Fibroblast of skin of right biceps (primary cell): ENCODE measurements at regions not wholly inside any gene's neighbourhood (a gene's known extent, or its start where the extent isn't known, plus 50 kb on each side); places are given as distances from the start of the nearest gene placed in this dataset.
"Not testable (repeated sequence)": the region's sequence is repeated elsewhere in the genome, so short reads cannot be mapped to it uniquely, and the experiment has no call there.

Experiments
- DNase-seq: peaks from one replicate; pipeline ENCODE4 v3.0.0-alpha.2; 2013

GRCh38 chr9:104276709-104277245 is 182.7 kb downstream of the SMC2 start:
- DNase-seq = peak; percentile 79

GRCh38 chr9:104278929-104279496 is 184.9 kb downstream of the SMC2 start:
- DNase-seq = no peak

- DNase-seq = peak; percentile 81
Observed at GRCh38 chr9:104279535-104280177, 185.5 kb downstream of the SMC2 start.

- no peak for DNase-seq
Observed at GRCh38 chr9:104280178-104280560, 186.1 kb downstream of the SMC2 start.

- DNase-seq = no peak
Observed at GRCh38 chr9:104280711-104281110, 186.6 kb downstream of the SMC2 start.

GRCh38 chr9:104286187-104286586 is 192.1 kb downstream of the SMC2 start:
- no peak for DNase-seq

GRCh38 chr9:104286799-104287198 is 192.7 kb downstream of the SMC2 start:
- peak; percentile 51 for DNase-seq

- peak; percentile 10 for DNase-seq
Observed at GRCh38 chr9:104287253-104287878, 193.3 kb downstream of the SMC2 start.

GRCh38 chr9:104293877-104294276 is 199.8 kb downstream of the SMC2 start:
- no peak for DNase-seq

GRCh38 chr9:104300124-104300523 is 203.9 kb upstream of the OR13F1 start:
- DNase-seq = no peak

- no peak for DNase-seq
Observed at GRCh38 chr9:104301755-104302154, 202.3 kb upstream of the OR13F1 start.

GRCh38 chr9:104302775-104303174 is 201.3 kb upstream of the OR13F1 start:
- no peak for DNase-seq

- no peak for DNase-seq
Observed at GRCh38 chr9:104304925-104305324, 199.1 kb upstream of the OR13F1 start.

- no peak for DNase-seq
Observed at GRCh38 chr9:104313396-104314110, 190.5 kb upstream of the OR13F1 start.

- DNase-seq = not testable (repeated sequence)
Observed at GRCh38 chr9:104316201-104317009, 187.7 kb upstream of the OR13F1 start.

GRCh38 chr9:104319198-104319597 is 184.9 kb upstream of the OR13F1 start:
- no peak for DNase-seq

- DNase-seq = no peak
Observed at GRCh38 chr9:104319685-104320084, 184.4 kb upstream of the OR13F1 start.

GRCh38 chr9:104322596-104322995 is 181.5 kb upstream of the OR13F1 start:
- DNase-seq = no peak

- not testable (repeated sequence) for DNase-seq
Observed at GRCh38 chr9:104323967-104324694, 179.9 kb upstream of the OR13F1 start.

- DNase-seq = no peak
Observed at GRCh38 chr9:104326912-104327311, 177.2 kb upstream of the OR13F1 start.

- no peak for DNase-seq
Observed at GRCh38 chr9:104329245-104329644, 174.8 kb upstream of the OR13F1 start.

GRCh38 chr9:104330841-104331240 is 173.2 kb upstream of the OR13F1 start:
- DNase-seq = no peak
